Activated CD4-positive, alpha-beta T cell treated with anti-CD3 and anti-CD28 coated beads, Interleukin-2, amount 50 U/mL, for 1 hour (primary cell): ENCODE measurements at regions not wholly inside any gene's neighbourhood (a gene's known extent, or its start where the extent isn't known, plus 50 kb on each side); places are given as distances from the start of the nearest gene placed in this dataset.

Source experiments
- DNase-seq: peaks from one replicate; pipeline ENCODE4 v3.0.0-alpha.2; 2020

GRCh38 chr9:107727086-107727780, 237.7 kb upstream of the KLF4 start:
- DNase-seq = no peak

GRCh38 chr9:107723015-107723414, 233.4 kb upstream of the KLF4 start:
- no peak for DNase-seq

GRCh38 chr9:107721705-107722245, 232.2 kb upstream of the KLF4 start:
- no peak for DNase-seq

GRCh38 chr9:107720501-107720900, 230.9 kb upstream of the KLF4 start:
- DNase-seq = no peak

GRCh38 chr9:107717529-107718314, 228.2 kb upstream of the KLF4 start:
- DNase-seq = no peak

GRCh38 chr9:107715740-107716139, 226.2 kb upstream of the KLF4 start:
- DNase-seq = no peak

GRCh38 chr9:107713470-107713869, 223.9 kb upstream of the KLF4 start:
- no peak for DNase-seq

GRCh38 chr9:107712390-107712789, 222.8 kb upstream of the KLF4 start:
- DNase-seq = no peak

- DNase-seq = no peak
These were observed 222.0 kb upstream of the KLF4 start for GRCh38 chr9:107711542-107711941.

GRCh38 chr9:107710953-107711352, 221.4 kb upstream of the KLF4 start:
- DNase-seq = no peak

GRCh38 chr9:107710546-107710945, 221.0 kb upstream of the KLF4 start:
- DNase-seq = no peak

GRCh38 chr9:107708791-107709190, 219.2 kb upstream of the KLF4 start:
- DNase-seq = no peak

GRCh38 chr9:107707915-107708441, 218.4 kb upstream of the KLF4 start:
- no peak for DNase-seq

GRCh38 chr9:107707428-107707837, 217.9 kb upstream of the KLF4 start:
- no peak for DNase-seq

GRCh38 chr9:107706701-107707427, 217.3 kb upstream of the KLF4 start:
- DNase-seq = no peak

GRCh38 chr9:107705521-107705920, 216.0 kb upstream of the KLF4 start:
- no peak for DNase-seq

GRCh38 chr9:107704774-107705173, 215.2 kb upstream of the KLF4 start:
- no peak for DNase-seq

GRCh38 chr9:107703651-107704050, 214.1 kb upstream of the KLF4 start:
- DNase-seq = no peak

GRCh38 chr9:107700847-107701246, 211.3 kb upstream of the KLF4 start:
- DNase-seq = no peak

GRCh38 chr9:107699231-107699630, 209.7 kb upstream of the KLF4 start:
- DNase-seq = no peak

GRCh38 chr9:107698779-107699178, 209.2 kb upstream of the KLF4 start:
- no peak for DNase-seq

GRCh38 chr9:107696302-107696701, 206.7 kb upstream of the KLF4 start:
- no peak for DNase-seq

- no peak for DNase-seq
These were observed 204.8 kb upstream of the KLF4 start for GRCh38 chr9:107694390-107694789.
